Chondrocyte (in vitro differentiated cells): ENCODE measurements at regions not wholly inside any gene's neighbourhood (a gene's known extent, or its start where the extent isn't known, plus 50 kb on each side); places are given as distances from the start of the nearest gene placed in this dataset.

ENCODE experiments used
- DNase-seq: peaks from one replicate; pipeline ENCODE4 v3.0.0; 2021; ENCODE audit warnings: mixed read lengths, low spot score
- H3K27ac Mint-ChIP-seq: one replicate; pipeline ENCODE4 v1.8.0; 2021; ENCODE audit warnings: mild to moderate bottlenecking, moderate library complexity, mixed read lengths; ENCODE audit not compliant: unreplicated experiment
- H3K27me3 Mint-ChIP-seq: 2 replicates; pipeline ENCODE4 v1.8.0; 2021; ENCODE audit warnings: low read depth, mixed read lengths
- H3K36me3 Mint-ChIP-seq: 2 replicates; pipeline ENCODE4 v1.8.0; 2021; ENCODE audit warnings: low read depth, mixed read lengths
- H3K4me1 Mint-ChIP-seq: 2 replicates; pipeline ENCODE4 v1.8.0; 2021; ENCODE audit warnings: low read depth, mild to moderate bottlenecking, mixed read lengths
- H3K4me3 Mint-ChIP-seq: one replicate; pipeline ENCODE4 v1.8.0; 2021; ENCODE audit warnings: mild to moderate bottlenecking, moderate library complexity, mixed read lengths; ENCODE audit not compliant: unreplicated experiment
- H3K9me3 Mint-ChIP-seq: 2 replicates; pipeline ENCODE4 v1.8.0; 2021; ENCODE audit warnings: low read depth, mixed read lengths
- TF ChIP-seq, protein P1 (sequence below): fragments of 200-600 bp; sonication (generic); IDR thresholded peaks from 2 replicates; pipeline ENCODE4 v1.5.0; 2021; ENCODE audit warnings: antibody characterized with exemption, mild to moderate bottlenecking, moderate library complexity

- peaks cover 8% of the 10 kb centered on the region for H3K4me1 Mint-ChIP-seq
- H3K27ac Mint-ChIP-seq: no peak overlapping the region
- no peak overlapping the region for H3K4me3 Mint-ChIP-seq
- no peaks in the 10 kb centered on the region for H3K36me3 Mint-ChIP-seq
- DNase-seq: no peak
- TF ChIP-seq, protein P1, sequence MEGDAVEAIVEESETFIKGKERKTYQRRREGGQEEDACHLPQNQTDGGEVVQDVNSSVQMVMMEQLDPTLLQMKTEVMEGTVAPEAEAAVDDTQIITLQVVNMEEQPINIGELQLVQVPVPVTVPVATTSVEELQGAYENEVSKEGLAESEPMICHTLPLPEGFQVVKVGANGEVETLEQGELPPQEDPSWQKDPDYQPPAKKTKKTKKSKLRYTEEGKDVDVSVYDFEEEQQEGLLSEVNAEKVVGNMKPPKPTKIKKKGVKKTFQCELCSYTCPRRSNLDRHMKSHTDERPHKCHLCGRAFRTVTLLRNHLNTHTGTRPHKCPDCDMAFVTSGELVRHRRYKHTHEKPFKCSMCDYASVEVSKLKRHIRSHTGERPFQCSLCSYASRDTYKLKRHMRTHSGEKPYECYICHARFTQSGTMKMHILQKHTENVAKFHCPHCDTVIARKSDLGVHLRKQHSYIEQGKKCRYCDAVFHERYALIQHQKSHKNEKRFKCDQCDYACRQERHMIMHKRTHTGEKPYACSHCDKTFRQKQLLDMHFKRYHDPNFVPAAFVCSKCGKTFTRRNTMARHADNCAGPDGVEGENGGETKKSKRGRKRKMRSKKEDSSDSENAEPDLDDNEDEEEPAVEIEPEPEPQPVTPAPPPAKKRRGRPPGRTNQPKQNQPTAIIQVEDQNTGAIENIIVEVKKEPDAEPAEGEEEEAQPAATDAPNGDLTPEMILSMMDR: no peak
- peaks cover 4% of the 10 kb centered on the region for H3K9me3 Mint-ChIP-seq
- H3K27me3 Mint-ChIP-seq: no peaks in the 10 kb centered on the region
Measured at GRCh38 chr7:68674826-68675225, 923.4 kb upstream of the AUTS2 start.

DNA sequence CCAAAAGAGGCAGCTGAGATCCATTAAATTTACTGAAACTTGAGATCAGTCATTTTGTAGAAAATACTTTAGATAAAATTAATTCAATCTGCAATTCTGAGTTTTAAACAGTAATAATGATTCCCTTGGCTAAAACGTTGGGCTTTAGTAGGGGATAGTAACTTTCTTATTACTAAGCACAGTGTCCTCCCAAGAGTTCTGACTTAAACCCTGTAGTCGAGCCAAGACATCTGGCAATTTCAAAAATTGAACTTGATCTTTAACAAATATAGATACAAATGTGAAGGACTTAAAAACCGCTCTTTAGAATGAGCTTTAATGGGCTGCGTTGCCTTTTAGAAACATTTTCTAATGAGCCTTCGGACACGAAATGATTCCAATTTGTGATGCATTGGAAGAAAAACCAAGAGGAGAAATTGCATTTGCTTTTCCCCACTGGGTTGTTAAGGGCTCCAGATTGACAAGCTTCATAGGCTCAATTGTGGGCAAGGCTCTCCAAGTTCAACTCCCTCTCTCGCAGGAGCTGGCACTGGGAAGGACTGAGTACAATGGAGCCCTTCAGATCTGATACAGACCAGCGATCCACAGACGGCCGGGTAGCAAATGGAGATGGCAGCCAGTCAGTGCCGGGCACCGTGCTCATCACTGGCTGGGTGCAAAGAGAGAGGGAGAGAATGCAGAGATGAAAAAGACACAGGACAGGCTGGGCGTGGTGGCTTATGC lies 921.3 kb upstream of the AUTS2 start:
- H3K4me1 Mint-ChIP-seq: peaks cover 8% of the 10 kb centered on the region
- no peaks in the 10 kb centered on the region for H3K27me3 Mint-ChIP-seq
- H3K27ac Mint-ChIP-seq: no peak overlapping the region
- H3K4me3 Mint-ChIP-seq: no peak overlapping the region
- H3K36me3 Mint-ChIP-seq: no peaks in the 10 kb centered on the region
- DNase-seq: no peak
- H3K9me3 Mint-ChIP-seq: peaks cover 4% of the 10 kb centered on the region
- TF ChIP-seq, protein P1: no peak

- no peaks in the 10 kb centered on the region for H3K36me3 Mint-ChIP-seq
- no peak overlapping the region for H3K27ac Mint-ChIP-seq
- DNase-seq: no peak
- peaks cover 8% of the 10 kb centered on the region for H3K4me1 Mint-ChIP-seq
- peaks cover 4% of the 10 kb centered on the region for H3K9me3 Mint-ChIP-seq
- no peaks in the 10 kb centered on the region for H3K27me3 Mint-ChIP-seq
- H3K4me3 Mint-ChIP-seq: no peak overlapping the region
- TF ChIP-seq, protein P1: no peak
Measured at GRCh38 chr7:68678196-68678595, 920.1 kb upstream of the AUTS2 start.

DNA sequence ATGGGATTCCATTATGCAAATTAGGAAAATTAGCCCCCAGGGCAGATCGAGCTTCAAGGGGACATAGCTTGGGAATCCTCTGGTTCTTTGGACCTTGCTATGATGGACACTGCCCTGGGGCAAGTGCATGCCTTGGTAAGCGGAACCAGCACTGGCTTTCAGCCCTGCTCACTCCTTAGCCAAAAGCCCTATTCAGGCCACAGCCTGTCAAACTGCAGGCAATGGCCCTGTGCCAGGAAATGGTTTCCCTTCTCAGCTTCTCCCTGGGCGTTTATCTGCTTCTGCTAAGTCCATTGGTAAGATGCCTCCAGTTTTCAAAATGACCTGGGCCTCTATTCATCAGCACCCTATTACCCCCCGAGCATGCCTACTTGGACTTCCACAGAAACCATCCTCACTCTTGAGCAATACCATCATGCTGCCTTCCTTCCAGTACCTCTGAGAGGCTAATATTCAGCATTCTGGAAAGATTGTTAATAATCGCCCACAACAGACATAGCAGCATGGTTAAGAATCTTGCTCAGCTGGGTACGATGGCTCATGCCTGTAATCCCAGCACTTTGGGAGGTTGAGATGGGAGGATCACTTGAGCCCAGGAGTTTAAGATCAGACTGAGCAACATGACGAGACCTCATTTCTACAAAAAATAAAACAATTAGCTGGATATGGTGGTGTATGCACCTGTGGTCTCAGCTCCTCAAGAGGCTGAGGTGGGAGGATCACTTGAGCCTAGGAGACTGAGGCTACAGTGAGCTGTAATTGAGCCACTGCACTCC lies 918.6 kb upstream of the AUTS2 start:
- no peak overlapping the region for H3K4me3 Mint-ChIP-seq
- no peak for DNase-seq
- H3K27me3 Mint-ChIP-seq: no peaks in the 10 kb centered on the region
- peaks cover 4% of the 10 kb centered on the region for H3K9me3 Mint-ChIP-seq
- H3K27ac Mint-ChIP-seq: no peak overlapping the region
- H3K4me1 Mint-ChIP-seq: peaks cover 8% of the 10 kb centered on the region
- TF ChIP-seq, protein P1: no peak
- no peaks in the 10 kb centered on the region for H3K36me3 Mint-ChIP-seq

DNA sequence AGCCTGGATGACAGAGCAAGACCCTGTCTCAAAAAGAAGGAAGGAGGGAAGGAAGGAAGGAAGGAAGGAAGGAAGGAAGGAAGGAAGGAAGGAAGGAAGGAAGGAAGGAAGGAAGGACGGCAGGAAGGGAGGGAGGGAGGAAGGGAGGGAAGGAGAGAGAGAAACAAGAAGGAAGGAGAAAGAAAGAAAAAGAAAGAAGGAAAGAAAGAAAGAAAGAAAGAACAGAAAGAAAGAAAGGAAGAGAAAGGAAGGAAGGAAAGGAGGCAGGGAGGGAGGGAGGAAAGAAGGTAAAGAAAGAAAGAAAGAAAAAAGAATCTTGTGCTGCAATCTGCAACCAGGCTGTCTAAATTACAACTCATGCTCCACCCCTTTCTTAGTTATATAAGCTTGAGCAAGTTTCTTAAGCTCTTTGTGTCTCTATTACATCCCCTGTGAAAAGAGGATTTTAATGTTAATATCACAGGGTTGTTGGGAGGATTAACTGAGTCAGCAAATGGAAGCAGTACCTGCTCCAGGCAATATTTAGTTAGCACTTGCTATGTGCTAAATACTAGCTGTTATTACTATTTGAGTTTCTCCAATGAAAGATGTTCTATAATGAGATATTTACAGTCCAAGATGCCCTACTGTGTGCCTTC lies 917.9 kb upstream of the AUTS2 start:
- H3K9me3 Mint-ChIP-seq: peaks cover 4% of the 10 kb centered on the region

More for the DNA sequence above, 917.9 kb upstream of the AUTS2 start:
- no peaks in the 10 kb centered on the region for H3K36me3 Mint-ChIP-seq
- peaks cover 8% of the 10 kb centered on the region for H3K4me1 Mint-ChIP-seq
- no peak overlapping the region for H3K27ac Mint-ChIP-seq
- H3K4me3 Mint-ChIP-seq: no peak overlapping the region
- H3K27me3 Mint-ChIP-seq: no peaks in the 10 kb centered on the region
- TF ChIP-seq, protein P1: no peak
- DNase-seq: no peak
